Stimulated activated CD4-positive, alpha-beta T cell treated with anti-CD3 and anti-CD28 coated beads, Interleukin-4, amount 100 ng/mL, for 1 hour (primary cell): ENCODE measurements at regions not wholly inside any gene's neighbourhood (a gene's known extent, or its start where the extent isn't known, plus 50 kb on each side); places are given as distances from the start of the nearest gene placed in this dataset.

Source experiments
- DNase-seq: peaks from one replicate; pipeline ENCODE4 v3.0.0-alpha.2; 2020

DNA sequence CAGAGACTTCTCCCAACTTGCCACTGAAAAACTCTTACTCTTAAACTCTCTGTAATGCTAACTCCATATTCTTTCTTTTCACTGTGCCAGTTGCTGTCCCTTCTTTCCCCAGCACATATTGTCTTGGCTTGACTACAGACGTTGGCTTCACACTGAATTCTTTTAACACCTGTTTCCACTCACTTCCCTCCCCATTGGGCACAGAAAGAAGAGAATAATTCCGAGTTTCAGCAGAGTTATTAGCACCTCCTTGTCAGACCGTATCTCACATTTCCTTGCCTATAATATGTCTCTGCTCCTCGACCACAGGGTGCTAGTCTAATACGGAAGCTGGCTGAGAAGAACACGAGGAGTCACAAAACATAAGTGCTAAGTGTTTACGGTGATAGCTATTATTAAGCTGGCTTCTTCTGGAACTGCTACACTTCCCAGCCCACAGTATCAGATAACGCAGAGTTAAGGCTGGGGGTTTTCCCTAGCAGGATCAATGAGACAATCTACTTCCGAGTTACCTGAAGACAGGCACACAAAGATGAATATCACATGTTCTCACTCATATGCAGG is 188.5 kb upstream of the CDH8 start:
- no peak for DNase-seq

GRCh38 chr16:62216837-62217236 is 180.6 kb upstream of the CDH8 start:
- no peak for DNase-seq

- DNase-seq, result no peak
These were observed 177.5 kb upstream of the CDH8 start for GRCh38 chr16:62213763-62214162.

GRCh38 chr16:62208934-62209333 is 172.7 kb upstream of the CDH8 start:
- DNase-seq, result no peak

GRCh38 chr16:62205459-62205858 is 169.2 kb upstream of the CDH8 start:
- DNase-seq, result no peak

DNA sequence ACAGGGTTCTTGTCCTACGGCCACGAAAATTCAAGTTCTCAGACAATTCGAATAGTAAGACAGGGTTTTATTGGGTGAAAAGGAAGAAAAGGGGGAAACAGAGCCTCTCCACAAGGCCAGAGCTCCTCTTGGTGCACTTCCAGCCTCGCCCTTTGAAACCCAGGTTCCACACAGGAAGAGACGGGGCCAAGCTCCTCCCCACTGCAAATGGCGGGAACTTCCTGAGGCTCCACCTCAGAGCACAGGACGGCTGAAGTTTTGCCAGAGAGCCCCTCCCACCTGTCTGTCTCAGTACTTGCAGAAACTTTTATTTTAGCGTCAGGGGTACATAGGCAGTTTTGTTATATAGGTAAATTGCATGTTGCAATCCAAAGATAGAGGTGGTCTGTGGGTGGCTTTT is 165.7 kb upstream of the CDH8 start:
- DNase-seq, result no peak

GRCh38 chr16:62194828-62195227 is 158.6 kb upstream of the CDH8 start:
- DNase-seq, result no peak

- no peak for DNase-seq
These were observed 154.2 kb upstream of the CDH8 start for GRCh38 chr16:62190426-62190825.

DNA sequence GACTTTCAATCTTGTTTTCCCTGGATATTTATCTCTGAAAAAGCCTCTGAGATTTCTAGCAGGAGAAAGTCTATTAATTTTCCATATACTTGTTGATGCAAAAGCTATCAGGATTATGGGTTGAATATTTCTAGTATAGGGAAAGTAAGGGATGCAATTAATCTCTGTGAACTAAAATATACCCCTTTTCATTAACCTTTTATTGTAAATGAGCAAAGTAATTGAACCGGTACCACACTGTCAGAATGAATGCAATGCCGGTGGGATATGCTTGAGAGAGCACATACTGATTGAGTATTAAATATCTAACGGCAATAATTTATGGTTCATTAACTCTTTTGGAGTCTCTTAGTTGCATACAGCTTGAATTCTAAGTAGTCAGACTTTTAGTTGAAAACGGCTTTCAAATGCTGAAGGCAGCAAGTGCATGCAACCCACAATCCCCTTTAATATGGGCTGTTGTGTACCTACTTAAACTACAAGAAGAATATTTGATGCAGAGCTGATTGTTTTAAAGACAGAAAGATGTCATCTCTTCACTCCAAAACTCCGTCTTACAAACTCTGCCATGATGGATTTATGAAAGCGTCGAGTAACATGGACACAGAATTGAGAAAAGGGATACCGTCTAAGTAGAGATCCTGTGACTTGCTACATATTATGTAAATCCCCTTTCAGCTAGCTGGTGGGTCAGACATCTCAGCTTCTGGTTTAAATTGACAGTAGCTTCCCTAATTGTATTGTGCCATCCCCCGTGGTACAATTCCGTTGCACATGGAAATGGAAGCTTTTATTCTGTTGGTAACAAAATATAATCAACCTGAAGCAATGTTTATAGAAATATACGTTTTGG is 141.3 kb upstream of the CDH8 start:
- no peak for DNase-seq

GRCh38 chr16:62170642-62171041 is 134.4 kb upstream of the CDH8 start:
- no peak for DNase-seq

DNA sequence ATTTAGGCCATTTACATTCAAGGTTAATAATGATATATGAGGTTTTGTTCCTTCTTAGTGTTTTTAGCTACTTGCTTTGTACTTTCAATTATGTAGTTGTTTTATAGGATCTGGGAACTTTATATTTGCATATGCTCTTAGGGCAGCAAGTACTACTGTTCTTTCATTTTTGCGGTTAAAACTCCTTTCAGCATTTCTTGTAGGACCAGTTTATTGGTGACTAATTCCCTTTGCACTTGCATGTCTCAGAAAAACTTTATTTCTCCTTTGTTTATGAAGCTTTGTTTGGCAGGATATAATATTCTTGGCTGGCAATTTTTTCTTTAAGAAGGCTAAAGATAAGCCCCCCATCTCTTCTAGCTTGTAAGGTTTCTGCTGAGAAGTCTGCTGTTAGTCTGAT is 131.3 kb upstream of the CDH8 start:
- no peak for DNase-seq

DNA sequence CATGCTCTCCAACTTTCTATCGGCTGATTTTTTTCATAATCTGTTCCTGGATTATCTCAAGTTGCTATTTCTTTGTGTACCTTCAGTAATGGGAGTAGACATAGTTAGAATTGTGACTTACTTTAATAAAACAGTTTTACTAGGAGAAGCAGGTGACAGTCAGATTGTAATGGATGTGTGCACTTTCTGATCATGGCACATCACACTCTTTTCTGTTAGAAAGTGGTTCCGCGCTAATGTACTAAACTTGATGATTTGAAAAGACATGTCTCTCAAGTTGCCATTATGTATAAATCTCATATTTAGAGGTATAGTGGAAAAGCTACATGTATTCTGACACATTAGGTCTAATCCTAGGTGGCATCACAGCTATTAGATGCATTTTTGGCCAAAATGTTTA is 121.3 kb upstream of the CDH8 start:
- no peak for DNase-seq

DNA sequence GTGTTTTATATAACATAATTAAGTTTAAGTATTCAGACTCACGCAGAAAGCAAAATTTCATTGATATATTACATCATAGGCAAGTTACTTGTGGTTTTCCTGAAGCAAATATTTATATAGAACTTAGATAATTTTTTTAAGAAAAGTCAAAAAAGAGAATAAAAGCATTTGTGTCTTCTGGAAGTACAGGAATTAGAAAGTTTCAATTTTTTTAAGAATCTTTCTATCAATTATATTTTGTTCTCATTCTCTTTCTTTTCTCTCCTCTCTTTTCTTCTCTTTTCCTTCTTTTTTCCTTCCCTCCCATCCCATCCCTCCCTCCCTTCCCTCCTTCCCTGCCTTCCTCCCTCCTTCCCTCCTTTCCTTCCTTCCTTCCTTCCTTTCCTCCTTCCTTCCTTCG is 120.7 kb upstream of the CDH8 start:
- no peak for DNase-seq

GRCh38 chr16:62149631-62150030 is 113.4 kb upstream of the CDH8 start:
- DNase-seq, result no peak

GRCh38 chr16:62137996-62138395 is 101.8 kb upstream of the CDH8 start:
- no peak for DNase-seq

GRCh38 chr16:62135911-62136310 is 99.7 kb upstream of the CDH8 start:
- DNase-seq, result no peak

DNA sequence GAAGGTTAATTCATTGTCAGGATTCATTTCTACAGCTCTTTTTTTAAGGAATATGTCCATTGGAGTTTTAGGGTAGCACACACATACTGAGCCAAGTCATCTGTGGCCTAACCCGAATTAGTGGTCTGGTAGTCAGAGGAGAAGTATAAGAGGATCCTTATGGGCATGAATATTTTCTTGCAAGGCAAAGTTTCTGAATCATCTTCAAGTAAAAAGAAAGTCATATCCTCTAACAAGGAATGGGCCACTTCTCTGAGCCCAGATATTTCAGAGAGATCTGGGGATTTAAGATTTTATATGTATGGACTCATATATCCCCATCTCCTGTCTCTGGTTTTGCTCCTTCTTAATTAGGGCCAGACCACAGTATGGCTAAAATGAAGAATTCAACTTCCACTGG is 99.2 kb upstream of the CDH8 start:
- no peak for DNase-seq

DNA sequence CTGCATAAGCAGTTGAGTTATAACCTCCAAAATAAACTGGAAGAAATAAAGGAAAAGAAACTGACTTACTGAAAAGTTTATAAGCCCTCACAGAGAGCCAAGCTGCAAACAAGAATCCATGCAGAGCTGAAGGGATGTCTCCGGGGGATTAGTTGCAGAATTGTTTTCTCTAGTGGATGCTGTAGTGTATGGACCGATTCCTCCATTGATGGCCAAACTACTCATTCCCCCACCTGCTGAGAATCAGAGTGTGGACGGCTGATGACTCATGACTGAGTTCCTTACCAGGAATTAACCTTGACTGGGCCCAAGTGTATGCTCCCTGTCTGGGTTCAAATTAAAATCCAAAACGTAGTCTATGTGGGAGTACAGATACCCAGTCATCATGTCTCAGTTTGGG is 93.9 kb upstream of the CDH8 start:
- DNase-seq, result no peak

- no peak for DNase-seq
These were observed 69.0 kb upstream of the CDH8 start for GRCh38 chr16:62105244-62105643.

DNA sequence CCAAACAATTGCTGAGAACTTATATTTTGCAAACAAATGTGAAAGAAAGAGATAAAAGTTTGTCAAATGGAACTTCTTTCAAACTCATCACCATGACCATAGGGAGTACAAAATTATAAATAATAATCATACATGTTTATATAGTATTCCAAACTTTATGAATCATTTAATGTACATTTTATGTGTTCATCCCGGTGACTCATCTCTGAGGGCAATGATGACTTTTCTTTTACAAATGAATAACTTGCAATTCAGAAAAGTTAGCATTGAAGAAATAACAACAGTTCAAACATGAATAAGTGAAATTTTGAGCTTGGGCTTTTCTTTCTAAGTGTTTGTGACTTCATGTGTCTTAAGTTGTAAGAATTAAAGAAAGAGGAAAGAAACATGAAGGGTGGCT is 66.3 kb upstream of the CDH8 start:
- no peak for DNase-seq

- no peak for DNase-seq
These were observed 64.4 kb upstream of the CDH8 start for GRCh38 chr16:62100651-62101050.

DNA sequence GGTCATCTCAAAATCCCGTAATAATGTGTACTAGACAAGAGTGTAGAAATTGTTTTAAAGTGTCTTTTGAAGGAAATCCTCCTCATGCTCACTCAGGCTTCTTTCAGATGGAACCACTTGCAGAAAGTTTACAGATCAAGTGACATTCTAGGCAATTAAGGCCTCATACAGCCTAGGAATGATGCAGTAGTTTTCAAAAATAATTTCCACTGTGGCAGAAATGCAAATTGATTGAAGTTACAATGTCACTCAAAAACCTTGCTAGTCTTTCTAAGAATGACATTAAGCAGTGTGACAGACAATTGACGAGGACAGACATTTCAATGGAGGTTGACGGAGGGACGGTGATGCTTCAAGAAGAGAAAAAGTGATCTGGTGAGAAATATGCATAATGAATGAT is 53.5 kb upstream of the CDH8 start:
- no peak for DNase-seq

DNA sequence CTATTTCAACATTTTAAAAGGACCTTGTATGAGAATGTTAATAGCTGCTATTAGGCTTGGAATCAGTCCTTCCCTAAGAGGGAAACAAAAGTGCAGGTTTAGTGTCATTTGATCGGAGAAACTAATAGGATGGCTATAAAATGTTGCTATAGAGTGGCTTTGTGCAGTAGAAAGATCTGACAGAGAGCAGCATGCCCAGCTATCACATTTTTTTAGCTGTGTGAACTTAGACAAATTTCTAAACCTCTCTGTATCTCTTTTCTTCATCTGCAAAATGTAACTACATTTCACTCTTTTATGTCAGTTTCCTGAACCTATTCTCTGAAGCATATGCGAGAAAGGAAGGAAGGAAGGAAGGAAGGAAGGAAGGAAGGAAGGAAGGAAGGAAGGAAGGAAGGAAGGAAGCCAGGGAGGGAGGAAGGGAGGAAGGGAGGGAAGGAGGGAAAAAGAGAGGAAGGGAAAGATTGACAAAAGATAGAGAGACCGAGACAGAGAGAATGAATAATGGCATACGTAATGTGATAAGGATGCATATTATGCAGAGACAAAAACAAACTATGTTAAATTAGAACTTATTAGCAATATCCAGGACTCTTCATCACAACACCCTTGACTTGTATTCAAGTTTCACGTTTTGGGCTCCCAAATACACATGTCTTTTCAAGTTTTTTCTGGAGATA is 52.6 kb upstream of the CDH8 start:
- no peak for DNase-seq
